Thyroid gland (tissue), 4 donors: ENCODE measurements at regions not wholly inside any gene's neighbourhood (a gene's known extent, or its start where the extent isn't known, plus 50 kb on each side); places are given as distances from the start of the nearest gene placed in this dataset.

Experiments used
- CTCF ChIP-seq, 6 experiments: fragments of 200-600 bp in 3 of 6; fragments of 450-650 bp in 3 of 6; sonication (generic) in 3 of 6; IDR thresholded peaks; one replicate each; pipeline ENCODE4 v1.5.1; 2016 to 2019; ENCODE audit warnings: antibody characterized with exemption in 6 of 6, mild to moderate bottlenecking in 2 of 6, inconsistent platforms in 1 of 6, moderate library complexity in 1 of 6
- POLR2A ChIP-seq, 2 donors: fragments of 450-650 bp; IDR thresholded peaks; one replicate each; pipeline ENCODE4 v1.6.1; 2017; ENCODE audit warnings: antibody characterized with exemption in 2 of 2, mild to moderate bottlenecking in 2 of 2, moderate library complexity in 1 of 2

- TF ChIP-seq CTCF (IDR thresholded peaks at IDR 0.05) (no peak), POLR2A (IDR thresholded peaks at IDR 0.05) (no peak)
Measured at GRCh38 chr13:73661687-73662425, 472.3 kb downstream of the KLF12 start.
